Right lobe of liver (tissue), 6 donors: ENCODE measurements at regions not wholly inside any gene's neighbourhood (a gene's known extent, or its start where the extent isn't known, plus 50 kb on each side); places are given as distances from the start of the nearest gene placed in this dataset.

Experiments used
- ATAC-seq, 4 donors: fragments of 200-7000 bp; cut with Tn5 transposase; one replicate each; pipeline ENCODE4 v1.9.1; 2020; ENCODE audit warnings: mild to moderate bottlenecking in 4 of 4, moderate library complexity in 4 of 4
- DNase-seq, 3 donors: peaks; one replicate each; pipeline ENCODE4 v3.0.0-alpha.2; 2020
- H3K27ac ChIP-seq, 3 donors: fragments of 200-600 bp; one replicate each; pipeline ENCODE4 v1.8.0; 2022
- H3K27me3 ChIP-seq, 2 donors: fragments of 200-600 bp; one replicate each; pipeline ENCODE4 v1.8.0; 2022
- H3K36me3 ChIP-seq, 4 donors: fragments of 200-600 bp; sonication (generic) in 1 of 4; one replicate each; pipeline versions ENCODE4 v1.5.1 to v1.8.0; 2017 to 2022; ENCODE audit warnings: control low read depth in 1 of 4
- H3K4me1 ChIP-seq, 4 donors: fragments of 200-600 bp; sonication (generic) in 1 of 4; one replicate each; pipeline versions ENCODE4 v1.5.1 to v1.8.0; 2017 to 2022; ENCODE audit warnings: control low read depth in 1 of 4
- H3K4me3 ChIP-seq, 3 donors: fragments of 200-600 bp; one replicate each; pipeline ENCODE4 v1.8.0; 2022
- H3K9me3 ChIP-seq, 4 donors: fragments of 200-600 bp; sonication (generic) in 1 of 4; one replicate each; pipeline versions ENCODE4 v1.5.1 to v1.8.0; 2017 to 2022; ENCODE audit warnings: control low read depth in 1 of 4
- POLR2A ChIP-seq: fragments of 450-650 bp; IDR thresholded peaks from one replicate; pipeline ENCODE4 v1.6.1; 2017; ENCODE audit warnings: antibody characterized with exemption, mild to moderate bottlenecking
- WGBS: methylation state at CpG from one replicate; pipeline ENCODE4 v1.1.6; 2018; ENCODE audit warnings: low coverage, low lambda C conversion rate; ENCODE audit not compliant: insufficient coverage; ENCODE audit errors: missing lambda C conversion rate; 5-methylcytosine and 5-hydroxymethylcytosine counted together
- intact Hi-C, 2 donors: fragments of 100-400 bp; cut with DNase I; formaldehyde crosslinking; loops; one replicate each; pipeline versions ENCODE4 v1.11.2 to v1.14.1; 2022
- TF ChIP-seq, protein P1 (sequence below), 4 donors: fragments of 200-600 bp in 3 of 4; fragments of 450-650 bp in 1 of 4; IDR thresholded peaks; one replicate each; pipeline versions ENCODE4 v1.5.1 to v1.8.0; 2016 to 2022; ENCODE audit warnings: antibody characterized with exemption in 4 of 4, mild to moderate bottlenecking in 2 of 4
- donor health status: DM: no; HTN: yes; CAD: no.
- donor health status: DM: no; HTN: no; CAD: no.
- donor health status: DM: no; HTN: no; CAD: no.
- donor health status: DM: no; HTN: yes; CAD: no.
- donor health status: DM: no; HTN: yes; CAD: no.

DNA sequence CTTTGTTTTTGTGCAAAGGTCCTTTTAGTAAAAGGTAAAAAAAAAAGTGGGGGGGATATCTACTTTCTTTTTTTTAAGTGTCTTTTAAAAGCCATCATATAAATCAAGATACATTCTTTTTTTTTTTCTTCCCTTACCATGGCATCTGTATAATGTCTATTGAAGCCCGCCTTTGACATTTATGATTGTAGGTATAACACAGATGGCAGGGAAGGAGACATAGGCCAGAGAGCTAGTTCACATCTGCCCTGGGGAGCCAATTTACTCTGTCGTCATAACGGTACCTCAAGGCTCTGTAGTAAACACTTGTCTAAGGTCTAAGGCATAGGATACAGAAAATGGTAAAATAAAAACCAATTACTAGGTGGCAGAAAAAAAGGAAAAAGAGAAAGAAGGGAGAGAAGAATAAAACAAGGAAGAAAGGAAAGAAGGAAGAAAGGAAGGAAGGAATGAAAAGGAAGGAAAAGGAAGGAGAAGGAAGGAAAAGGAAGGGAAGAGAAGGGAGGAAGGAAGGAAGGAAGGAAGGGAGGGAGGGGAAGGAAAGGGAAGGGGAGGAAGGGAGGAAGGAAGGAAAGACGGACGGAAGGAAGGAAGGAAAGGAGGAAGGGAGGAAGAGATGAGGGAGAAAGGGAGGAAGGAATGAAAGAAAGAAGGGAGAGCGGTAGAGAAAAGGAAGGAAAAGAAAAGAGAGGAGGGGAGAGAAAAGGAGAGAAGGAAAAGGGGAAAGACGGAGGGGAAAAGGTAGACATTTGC is 343.5 kb downstream of the RBM43 start:
- TF ChIP-seq, protein P1, sequence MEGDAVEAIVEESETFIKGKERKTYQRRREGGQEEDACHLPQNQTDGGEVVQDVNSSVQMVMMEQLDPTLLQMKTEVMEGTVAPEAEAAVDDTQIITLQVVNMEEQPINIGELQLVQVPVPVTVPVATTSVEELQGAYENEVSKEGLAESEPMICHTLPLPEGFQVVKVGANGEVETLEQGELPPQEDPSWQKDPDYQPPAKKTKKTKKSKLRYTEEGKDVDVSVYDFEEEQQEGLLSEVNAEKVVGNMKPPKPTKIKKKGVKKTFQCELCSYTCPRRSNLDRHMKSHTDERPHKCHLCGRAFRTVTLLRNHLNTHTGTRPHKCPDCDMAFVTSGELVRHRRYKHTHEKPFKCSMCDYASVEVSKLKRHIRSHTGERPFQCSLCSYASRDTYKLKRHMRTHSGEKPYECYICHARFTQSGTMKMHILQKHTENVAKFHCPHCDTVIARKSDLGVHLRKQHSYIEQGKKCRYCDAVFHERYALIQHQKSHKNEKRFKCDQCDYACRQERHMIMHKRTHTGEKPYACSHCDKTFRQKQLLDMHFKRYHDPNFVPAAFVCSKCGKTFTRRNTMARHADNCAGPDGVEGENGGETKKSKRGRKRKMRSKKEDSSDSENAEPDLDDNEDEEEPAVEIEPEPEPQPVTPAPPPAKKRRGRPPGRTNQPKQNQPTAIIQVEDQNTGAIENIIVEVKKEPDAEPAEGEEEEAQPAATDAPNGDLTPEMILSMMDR (IDR thresholded peaks at IDR 0.05), result no peak
- TF ChIP-seq POLR2A, result no peak
- Histone ChIP-seq H3K9me3 (no peaks in the 10 kb centered on the region), H3K4me1 (no peaks in the 10 kb centered on the region), H3K27ac (no peak overlapping the region), H3K4me3 (no peak overlapping the region), H3K36me3 (no peaks in the 10 kb centered on the region), H3K27me3 (no peaks in the 10 kb centered on the region)
- WGBS, result 73% methylated on average over 7 of the region's 7 CpGs
- DNase-seq, result no peak
- intact Hi-C loops, result no loop called here
- ATAC-seq, result no peak

DNA sequence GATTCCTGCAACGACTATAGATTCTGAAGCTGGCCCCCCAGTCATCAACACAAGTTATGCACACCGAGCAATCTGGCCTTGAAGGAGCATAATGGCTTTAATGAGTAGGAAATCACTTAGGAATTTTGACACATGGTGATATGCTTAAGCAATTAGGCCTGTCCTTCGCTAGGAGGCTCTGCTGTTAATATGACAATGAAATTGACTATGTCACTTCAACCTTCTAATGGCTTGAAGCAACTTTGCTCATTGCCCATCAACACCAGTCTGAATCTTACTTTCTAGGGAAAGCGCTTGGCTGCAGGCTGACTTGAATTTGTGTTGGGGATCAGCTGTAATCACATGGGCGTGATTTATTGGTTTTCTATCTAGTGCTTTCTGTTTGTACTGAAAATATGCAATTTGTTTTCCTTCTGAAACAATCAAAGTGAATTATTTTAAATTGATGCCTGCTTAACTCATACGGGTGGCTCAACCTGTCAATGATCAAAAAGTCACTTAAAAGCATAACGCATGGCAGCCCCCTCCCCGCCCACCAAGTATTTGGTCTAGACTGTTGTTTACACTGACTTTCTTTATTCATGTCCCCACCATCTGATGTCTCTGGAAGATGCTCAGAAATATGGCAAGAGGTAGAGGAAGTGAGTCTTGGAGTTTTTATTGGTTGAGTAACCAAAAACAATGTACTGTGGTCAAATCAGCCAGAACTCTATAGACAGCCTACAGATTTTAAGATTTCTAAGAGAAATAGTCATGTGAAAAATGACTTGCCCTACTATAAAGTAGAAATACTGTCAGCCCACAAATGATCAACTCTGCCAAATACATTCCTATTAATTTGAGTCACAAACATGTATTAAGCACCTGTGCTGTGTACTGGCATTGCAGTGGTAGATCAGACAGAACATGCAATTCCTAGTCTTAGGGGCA is 344.9 kb downstream of the RBM43 start:
- DNase-seq, result no peak
- TF ChIP-seq, protein P1 (IDR thresholded peaks at IDR 0.05), result no peak
- no peak for TF ChIP-seq POLR2A
- Histone ChIP-seq H3K27ac (no peak overlapping the region), H3K4me3 (no peak overlapping the region), H3K36me3 (no peaks in the 10 kb centered on the region), H3K27me3 (no peaks in the 10 kb centered on the region), H3K4me1 (no peaks in the 10 kb centered on the region), H3K9me3 (no peaks in the 10 kb centered on the region)
- intact Hi-C loops, result no loop called here
- no peak for ATAC-seq
- 83% methylated on average over 8 of the region's 8 CpGs for WGBS

GRCh38 chr2:150911766-150912280 is 349.8 kb downstream of the RBM43 start:
- Histone ChIP-seq H3K9me3 (no peaks in the 10 kb centered on the region), H3K27ac (no peak overlapping the region), H3K36me3 (no peaks in the 10 kb centered on the region), H3K4me3 (no peak overlapping the region), H3K27me3 (no peaks in the 10 kb centered on the region), H3K4me1 (no peaks in the 10 kb centered on the region)
- DNase-seq (peak; percentile 43 to 64 (median 57)), ATAC-seq (peak; percentile 91 to 98 (median 93))
- no peak for TF ChIP-seq POLR2A
- TF ChIP-seq, protein P1 (IDR thresholded peaks at IDR 0.05), result peak; percentile 23 to 34 (median 29)
- WGBS, result 23% methylated on average over 9 of the region's 9 CpGs
- intact Hi-C loops, result no loop called here

DNA sequence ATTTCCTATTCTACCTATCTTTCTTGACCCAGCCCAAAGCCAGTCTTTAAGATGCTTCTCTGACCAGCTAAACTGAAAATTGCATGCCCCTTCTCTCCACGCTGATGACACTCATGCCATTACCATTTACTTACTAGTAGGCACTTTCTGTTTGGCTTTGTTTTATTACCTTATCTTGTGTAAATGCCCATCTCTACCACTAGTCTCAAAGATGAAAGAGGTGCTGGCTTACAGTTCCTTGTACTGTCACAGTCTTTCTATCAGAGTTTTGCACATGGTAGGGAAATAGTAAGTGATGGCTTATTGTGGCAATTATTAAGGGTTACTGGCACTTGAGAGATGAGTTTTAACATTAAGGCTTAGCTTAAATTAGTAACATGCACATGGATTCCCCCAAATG is 352.1 kb downstream of the RBM43 start:
- ATAC-seq (no peak), DNase-seq (no peak)
- no peaks in the 10 kb centered on the region for H3K27me3 ChIP-seq
- TF ChIP-seq, protein P1 (IDR thresholded peaks at IDR 0.05), result peak in 1 of 4 donors; percentile 6
- TF ChIP-seq POLR2A, result no peak
- H3K36me3 ChIP-seq, result no peaks in the 10 kb centered on the region
- no peak overlapping the region for H3K27ac ChIP-seq
- H3K4me1 ChIP-seq, result no peaks in the 10 kb centered on the region
- H3K4me3 ChIP-seq, result no peak overlapping the region
- 56% methylated on average over 1 of the region's 1 CpG for WGBS
- no peaks in the 10 kb centered on the region for H3K9me3 ChIP-seq
- intact Hi-C loops, result no loop called here
